ENCODE measurements at regions not wholly inside any gene's neighbourhood (a gene's known extent, or its start where the extent isn't known, plus 50 kb on each side); places are given as distances from the start of the nearest gene placed in this dataset.

DNA sequence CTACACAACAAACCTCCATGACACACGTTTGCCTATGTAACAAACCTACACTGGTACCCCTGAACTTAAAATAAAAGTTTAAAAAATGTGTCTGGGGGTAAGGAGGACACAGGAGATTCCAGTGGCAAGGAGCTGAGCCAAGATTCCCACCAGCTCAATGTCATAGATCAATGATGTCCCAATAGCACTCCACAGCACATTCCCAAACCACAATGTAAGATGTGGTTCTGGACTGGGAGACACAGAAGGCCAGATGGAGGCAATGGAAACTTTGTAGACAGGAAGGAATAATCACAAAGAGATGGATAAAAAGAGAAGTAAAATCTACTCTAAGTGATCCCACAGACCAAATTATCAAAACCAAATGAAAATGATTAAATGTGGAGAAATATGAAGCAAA, 312.4 kb upstream of the SOX11 start:
- Mint-ChIP-seq H3K4me1 (no peaks in the 10 kb centered on the region), H3K36me3 (ENCODE audit: low read depth) (no peaks in the 10 kb centered on the region), H3K4me3 (no peak overlapping the region), H3K9me3 (no peaks in the 10 kb centered on the region), H3K27ac (no peak overlapping the region), H3K27me3 (peaks cover 2% of the 10 kb centered on the region)
- CTCF ChIA-PET: no interaction called here
- POLR2A ChIA-PET: no interaction called here
- ATAC-seq (ENCODE audit: low read depth): no peak
- TF ChIP-seq, protein P1, sequence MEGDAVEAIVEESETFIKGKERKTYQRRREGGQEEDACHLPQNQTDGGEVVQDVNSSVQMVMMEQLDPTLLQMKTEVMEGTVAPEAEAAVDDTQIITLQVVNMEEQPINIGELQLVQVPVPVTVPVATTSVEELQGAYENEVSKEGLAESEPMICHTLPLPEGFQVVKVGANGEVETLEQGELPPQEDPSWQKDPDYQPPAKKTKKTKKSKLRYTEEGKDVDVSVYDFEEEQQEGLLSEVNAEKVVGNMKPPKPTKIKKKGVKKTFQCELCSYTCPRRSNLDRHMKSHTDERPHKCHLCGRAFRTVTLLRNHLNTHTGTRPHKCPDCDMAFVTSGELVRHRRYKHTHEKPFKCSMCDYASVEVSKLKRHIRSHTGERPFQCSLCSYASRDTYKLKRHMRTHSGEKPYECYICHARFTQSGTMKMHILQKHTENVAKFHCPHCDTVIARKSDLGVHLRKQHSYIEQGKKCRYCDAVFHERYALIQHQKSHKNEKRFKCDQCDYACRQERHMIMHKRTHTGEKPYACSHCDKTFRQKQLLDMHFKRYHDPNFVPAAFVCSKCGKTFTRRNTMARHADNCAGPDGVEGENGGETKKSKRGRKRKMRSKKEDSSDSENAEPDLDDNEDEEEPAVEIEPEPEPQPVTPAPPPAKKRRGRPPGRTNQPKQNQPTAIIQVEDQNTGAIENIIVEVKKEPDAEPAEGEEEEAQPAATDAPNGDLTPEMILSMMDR (IDR thresholded peaks at IDR 0.05): no peak
- intact Hi-C loops (cut with micrococcal nuclease): no loop called here
- no peak for DNase-seq

DNA sequence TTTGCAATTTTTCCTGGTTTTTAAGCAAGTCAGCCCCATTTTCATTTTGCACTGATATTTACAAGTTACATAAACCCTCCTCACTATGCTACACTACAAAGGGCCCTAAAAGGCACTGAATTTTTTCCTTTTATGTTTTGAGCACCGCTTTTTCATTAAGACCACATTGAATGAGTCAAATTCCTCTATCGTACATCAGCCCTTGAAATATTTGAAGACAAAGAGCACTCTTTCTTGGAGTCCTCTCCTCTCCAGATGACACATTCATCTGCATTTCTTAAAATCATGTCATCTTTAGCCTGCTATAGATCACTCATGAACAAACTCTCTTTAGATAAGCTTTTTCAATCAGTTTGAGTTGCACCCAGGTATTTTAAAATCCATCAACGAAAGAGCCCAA, 306.6 kb upstream of the SOX11 start:
- Mint-ChIP-seq H3K4me3 (no peak overlapping the region), H3K4me1 (no peaks in the 10 kb centered on the region), H3K36me3 (ENCODE audit: low read depth) (no peaks in the 10 kb centered on the region), H3K27me3 (no peaks in the 10 kb centered on the region), H3K9me3 (no peaks in the 10 kb centered on the region), H3K27ac (no peak overlapping the region)
- DNase-seq (no peak), ATAC-seq (ENCODE audit: low read depth) (no peak)
- POLR2A ChIA-PET: no interaction called here
- TF ChIP-seq, protein P1 (IDR thresholded peaks at IDR 0.05): no peak
- CTCF ChIA-PET: no interaction called here
- intact Hi-C loops (cut with micrococcal nuclease): no loop called here

DNA sequence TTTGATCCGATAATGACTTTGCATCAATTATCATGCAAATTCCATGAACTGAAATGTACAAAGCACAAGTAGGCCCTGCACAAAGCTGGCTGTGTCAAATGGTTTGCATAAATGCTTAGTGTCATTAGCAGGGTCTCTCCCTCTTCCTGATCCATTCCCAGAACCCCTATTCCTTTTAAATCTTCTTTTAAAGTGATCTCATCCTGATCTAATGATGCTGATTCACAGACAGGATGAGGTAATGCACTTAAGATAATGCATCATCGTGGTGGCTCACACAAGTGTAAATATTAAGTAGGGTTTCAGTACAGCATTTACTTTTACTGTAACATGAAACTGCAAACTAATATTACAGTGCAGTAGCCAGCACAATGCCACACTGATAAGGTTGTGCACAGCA, 304.8 kb upstream of the SOX11 start:
- no peaks in the 10 kb centered on the region for H3K4me1 Mint-ChIP-seq
- intact Hi-C loops (cut with micrococcal nuclease): no loop called here
- DNase-seq (no peak), ATAC-seq (ENCODE audit: low read depth) (no peak)
- H3K4me3 Mint-ChIP-seq: no peak overlapping the region
- H3K36me3 Mint-ChIP-seq (ENCODE audit: low read depth): no peaks in the 10 kb centered on the region
- TF ChIP-seq, protein P1 (IDR thresholded peaks at IDR 0.05): no peak
- H3K27me3 Mint-ChIP-seq: no peaks in the 10 kb centered on the region
- H3K9me3 Mint-ChIP-seq: no peaks in the 10 kb centered on the region
- POLR2A ChIA-PET: no interaction called here
- H3K27ac Mint-ChIP-seq: no peak overlapping the region
- CTCF ChIA-PET: no interaction called here

DNA sequence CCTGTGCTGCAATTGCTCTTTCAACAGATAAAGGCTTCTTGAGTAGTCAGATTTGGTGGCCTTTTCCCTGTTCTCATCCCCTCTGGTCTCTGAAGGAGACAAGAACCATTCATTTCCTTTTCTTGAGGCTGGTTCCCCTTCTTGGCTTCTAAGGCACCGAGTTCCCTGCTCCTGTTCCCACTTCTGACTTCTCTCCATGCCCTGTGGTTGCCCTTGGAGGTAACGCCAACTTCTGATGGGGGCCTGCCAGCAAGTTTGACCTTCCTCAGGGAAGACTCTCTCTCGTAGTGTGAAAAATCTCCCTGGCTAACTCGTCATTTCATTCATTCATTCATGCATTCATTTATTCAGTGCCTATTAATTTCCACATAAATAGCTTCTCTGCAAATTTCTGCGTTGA, 302.4 kb upstream of the SOX11 start:
- CTCF ChIA-PET: no interaction called here
- Mint-ChIP-seq H3K27ac (no peak overlapping the region), H3K27me3 (no peaks in the 10 kb centered on the region), H3K4me3 (no peak overlapping the region), H3K4me1 (no peaks in the 10 kb centered on the region), H3K36me3 (ENCODE audit: low read depth) (no peaks in the 10 kb centered on the region), H3K9me3 (peaks cover 3% of the 10 kb centered on the region)
- POLR2A ChIA-PET: no interaction called here
- TF ChIP-seq, protein P1 (IDR thresholded peaks at IDR 0.05): no peak
- DNase-seq (no peak), ATAC-seq (ENCODE audit: low read depth) (no peak)
- intact Hi-C loops (cut with micrococcal nuclease): no loop called here

DNA sequence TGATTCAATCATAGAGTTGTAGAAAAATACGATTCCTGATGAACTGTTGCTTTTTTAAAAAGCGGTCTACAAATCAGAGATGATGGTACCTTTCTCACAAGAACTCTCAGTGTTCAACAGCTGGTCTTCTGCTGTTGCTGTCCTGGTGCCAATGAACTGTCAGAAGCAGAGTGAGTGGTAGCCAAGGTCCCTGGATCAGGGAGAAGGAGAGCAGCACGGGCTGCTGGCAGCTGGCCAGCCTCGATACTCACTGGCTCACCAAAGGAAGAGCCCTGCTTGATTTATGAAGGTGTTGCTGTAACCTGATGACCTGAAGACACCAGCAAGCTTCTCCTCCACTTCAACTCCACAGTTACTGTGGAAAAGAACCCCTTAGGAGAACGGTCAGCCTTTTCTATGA, 300.8 kb upstream of the SOX11 start:
- Mint-ChIP-seq H3K36me3 (ENCODE audit: low read depth) (no peaks in the 10 kb centered on the region), H3K4me1 (no peaks in the 10 kb centered on the region), H3K27me3 (no peaks in the 10 kb centered on the region), H3K4me3 (no peak overlapping the region), H3K9me3 (peaks cover 3% of the 10 kb centered on the region), H3K27ac (no peak overlapping the region)
- intact Hi-C loops (cut with micrococcal nuclease): no loop called here
- TF ChIP-seq, protein P1 (IDR thresholded peaks at IDR 0.05): no peak
- DNase-seq (no peak), ATAC-seq (ENCODE audit: low read depth) (no peak)
- POLR2A ChIA-PET: no interaction called here
- CTCF ChIA-PET: no interaction called here

All from activated B cell treated with CpG ODN at 0.5 μM for 24 hours (primary cell).